GM11168 (cell line): ENCODE measurements at regions not wholly inside any gene's neighbourhood (a gene's known extent, or its start where the extent isn't known, plus 50 kb on each side); places are given as distances from the start of the nearest gene placed in this dataset.

ENCODE experiments used
- in situ Hi-C: fragments of 300-500 bp; cut with MboI; formaldehyde crosslinking; loops from one replicate; pipeline ENCODE4 v1.12.0; 2022; ENCODE audit warnings: low sequenced_read_pairs; ENCODE audit not compliant: unreplicated experiment

- in situ Hi-C loops = no loop called here
Observed at GRCh38 chr1:11373029-11373894, 100.3 kb downstream of the UBIAD1 start.

- in situ Hi-C loops = no loop called here
Observed at GRCh38 chr1:11373895-11374747, 101.1 kb downstream of the UBIAD1 start.

GRCh38 chr1:11374748-11375110, 101.7 kb downstream of the UBIAD1 start:
- in situ Hi-C loops = no loop called here

GRCh38 chr1:11377001-11377583, 101.9 kb upstream of the DISP3 start:
- in situ Hi-C loops = no loop called here

- in situ Hi-C loops = no loop called here
Observed at GRCh38 chr1:11377954-11378353, 101.0 kb upstream of the DISP3 start.

- in situ Hi-C loops = no loop called here
Observed at GRCh38 chr1:11379851-11380250, 99.1 kb upstream of the DISP3 start.

GRCh38 chr1:11380500-11380899, 98.5 kb upstream of the DISP3 start:
- in situ Hi-C loops = no loop called here

- in situ Hi-C loops = no loop called here
Observed at GRCh38 chr1:11383553-11384169, 95.3 kb upstream of the DISP3 start.

- in situ Hi-C loops = no loop called here
Observed at GRCh38 chr1:11384170-11384554, 94.8 kb upstream of the DISP3 start.

- in situ Hi-C loops = no loop called here
Observed at GRCh38 chr1:11387829-11388228, 91.1 kb upstream of the DISP3 start.

- in situ Hi-C loops = no loop called here
Observed at GRCh38 chr1:11388617-11389016, 90.3 kb upstream of the DISP3 start.

GRCh38 chr1:11391327-11391726, 87.6 kb upstream of the DISP3 start:
- in situ Hi-C loops = no loop called here

GRCh38 chr1:11391886-11392285, 87.1 kb upstream of the DISP3 start:
- in situ Hi-C loops = no loop called here

GRCh38 chr1:11394592-11395245, 84.2 kb upstream of the DISP3 start:
- in situ Hi-C loops = no loop called here

GRCh38 chr1:11395616-11396015, 83.3 kb upstream of the DISP3 start:
- in situ Hi-C loops = no loop called here

- in situ Hi-C loops = no loop called here
Observed at GRCh38 chr1:11397151-11397901, 81.6 kb upstream of the DISP3 start.

- in situ Hi-C loops = no loop called here
Observed at GRCh38 chr1:11399250-11399649, 79.7 kb upstream of the DISP3 start.

- in situ Hi-C loops = no loop called here
Observed at GRCh38 chr1:11400155-11400554, 78.8 kb upstream of the DISP3 start.

GRCh38 chr1:11400567-11400966, 78.4 kb upstream of the DISP3 start:
- in situ Hi-C loops = no loop called here
